Colonic mucosa (tissue), 4 donors: ENCODE measurements at regions not wholly inside any gene's neighbourhood (a gene's known extent, or its start where the extent isn't known, plus 50 kb on each side); places are given as distances from the start of the nearest gene placed in this dataset.

ENCODE experiments used
- DNase-seq: peaks from one replicate; pipeline ENCODE4 v3.0.0-alpha.2; 2020
- H3K27ac ChIP-seq: fragments of 200-600 bp; one replicate; pipeline ENCODE4 v1.8.0; 2021
- H3K27me3 ChIP-seq: fragments of 200-600 bp; one replicate; pipeline ENCODE4 v1.8.0; 2021
- H3K36me3 ChIP-seq: fragments of 200-600 bp; one replicate; pipeline ENCODE4 v1.8.0; 2021
- H3K4me1 ChIP-seq: fragments of 200-600 bp; one replicate; pipeline ENCODE4 v1.8.0; 2021; ENCODE audit warnings: mild to moderate bottlenecking
- H3K4me3 ChIP-seq: fragments of 200-600 bp; one replicate; pipeline ENCODE4 v1.8.0; 2021
- H3K9ac ChIP-seq, 2 donors: one replicate each; pipeline ENCODE4 v1.7.0; 2013; ENCODE audit warnings: control low read depth in 2 of 2, low read depth in 2 of 2, low read length in 2 of 2
- H3K9me3 ChIP-seq: fragments of 200-600 bp; one replicate; pipeline ENCODE4 v1.8.0; 2021
- CTCF ChIP-seq: fragments of 200-600 bp; IDR thresholded peaks from one replicate; pipeline ENCODE4 v1.8.0; 2022; ENCODE audit warnings: antibody characterized with exemption, mild to moderate bottlenecking
- intact Hi-C: fragments of 100-400 bp; cut with DNase I; formaldehyde crosslinking; loops from one replicate; pipeline ENCODE4 v1.14.1; 2022
- donor health status: healthy.
- donor health status: DM: no; HTN: no; CAD: no.
- donor health status: DM: no; HTN: no; CAD: no.

- no peaks in the 10 kb centered on the region for H3K36me3 ChIP-seq
- H3K4me3 ChIP-seq = no peak overlapping the region
- no peaks in the 10 kb centered on the region for H3K4me1 ChIP-seq
- intact Hi-C loops = no loop called here
- no peak overlapping the region for H3K27ac ChIP-seq
- no peak for DNase-seq
- no peaks in the 10 kb centered on the region for H3K27me3 ChIP-seq
- no peaks in the 10 kb centered on the region for H3K9me3 ChIP-seq
- no peak for TF ChIP-seq CTCF
- H3K9ac ChIP-seq = no peak overlapping the region
Observed at GRCh38 chr14:94979891-94980290, 177.4 kb downstream of the DICER1 start.

- DNase-seq = no peak
- Histone ChIP-seq H3K9ac (no peak overlapping the region), H3K9me3 (no peaks in the 10 kb centered on the region), H3K27ac (no peak overlapping the region), H3K36me3 (no peaks in the 10 kb centered on the region), H3K27me3 (no peaks in the 10 kb centered on the region), H3K4me3 (no peak overlapping the region), H3K4me1 (no peaks in the 10 kb centered on the region)
- intact Hi-C loops = no loop called here
- no peak for TF ChIP-seq CTCF
Observed at GRCh38 chr14:94977016-94977415, 180.3 kb downstream of the DICER1 start.

DNA sequence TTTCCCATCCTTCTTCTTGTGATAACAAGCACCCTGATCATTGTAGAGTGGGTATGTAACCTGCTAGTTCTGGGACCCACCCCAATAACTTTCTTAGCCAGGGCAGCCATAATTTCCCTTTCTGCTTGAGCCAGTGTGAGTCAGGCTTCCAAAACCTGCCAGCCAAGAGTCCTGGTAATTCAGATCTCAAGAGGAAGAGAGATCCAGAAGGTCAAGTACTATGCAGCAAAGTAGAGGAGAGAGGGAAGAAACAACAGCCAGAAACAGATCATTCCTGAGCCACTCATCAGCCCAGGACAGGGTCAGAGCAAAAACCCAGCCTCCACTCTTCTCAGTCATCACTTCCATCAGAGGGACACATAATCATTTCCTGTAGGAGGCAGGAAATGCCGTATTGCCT is 182.0 kb downstream of the DICER1 start:
- H3K4me1 ChIP-seq = no peaks in the 10 kb centered on the region
- H3K27ac ChIP-seq = no peak overlapping the region

DNA sequence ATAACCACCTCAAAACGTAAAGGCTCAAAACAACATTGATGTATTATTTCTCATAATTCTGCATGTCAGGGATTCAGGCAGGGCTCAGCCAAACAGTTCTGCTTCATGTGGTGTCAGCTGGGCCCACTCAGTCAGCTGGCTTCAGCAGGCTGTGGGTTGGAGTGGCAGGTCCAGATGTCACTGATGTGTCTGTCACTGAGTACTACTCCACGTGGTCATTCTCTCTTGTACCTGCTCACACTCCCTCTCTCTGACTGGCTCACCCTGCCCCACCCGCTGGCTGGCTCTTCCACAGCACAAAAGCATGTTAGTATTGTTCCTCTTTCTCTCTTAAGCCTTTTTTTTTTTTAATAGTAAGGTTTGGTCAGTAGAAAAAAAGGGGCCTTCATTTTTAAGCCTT is 182.4 kb downstream of the DICER1 start:
- no peaks in the 10 kb centered on the region for H3K36me3 ChIP-seq
- no peak overlapping the region for H3K9ac ChIP-seq
- no peaks in the 10 kb centered on the region for H3K4me1 ChIP-seq
- no peaks in the 10 kb centered on the region for H3K27me3 ChIP-seq
- no peak for DNase-seq
- no peaks in the 10 kb centered on the region for H3K9me3 ChIP-seq
- intact Hi-C loops = no loop called here
- H3K27ac ChIP-seq = no peak overlapping the region
- H3K4me3 ChIP-seq = no peak overlapping the region
- TF ChIP-seq CTCF = no peak

More for the DNA sequence above, 182.0 kb downstream of the DICER1 start:
- Histone ChIP-seq H3K4me3 (no peak overlapping the region), H3K9me3 (no peaks in the 10 kb centered on the region), H3K36me3 (no peaks in the 10 kb centered on the region), H3K27me3 (no peaks in the 10 kb centered on the region), H3K9ac (no peak overlapping the region)
- intact Hi-C loops = no loop called here
- no peak for DNase-seq
- no peak for TF ChIP-seq CTCF

DNA sequence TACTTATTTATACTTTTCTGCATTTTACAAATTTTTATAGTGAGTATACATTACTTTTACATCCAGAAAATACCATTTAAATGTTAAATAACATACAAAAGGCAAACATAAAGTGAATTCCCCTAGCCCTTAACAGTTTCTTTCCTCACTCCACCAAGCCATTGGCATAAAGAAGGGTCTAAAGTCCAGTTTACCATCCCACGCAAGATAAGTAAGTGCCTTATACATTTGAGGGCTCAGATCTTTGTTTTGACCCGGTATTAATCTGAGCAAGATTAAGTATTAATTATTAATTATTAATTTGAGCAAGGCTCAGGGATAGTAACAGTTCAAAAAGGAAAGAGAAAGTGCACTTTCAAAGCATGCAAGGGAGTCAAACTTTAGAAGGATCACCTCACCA is 182.9 kb downstream of the DICER1 start:
- no peaks in the 10 kb centered on the region for H3K27me3 ChIP-seq
- TF ChIP-seq CTCF = no peak
- no peak overlapping the region for H3K4me3 ChIP-seq
- H3K36me3 ChIP-seq = no peaks in the 10 kb centered on the region
- no peaks in the 10 kb centered on the region for H3K4me1 ChIP-seq
- intact Hi-C loops = no loop called here
- H3K9ac ChIP-seq = no peak overlapping the region
- H3K9me3 ChIP-seq = no peaks in the 10 kb centered on the region
- no peak for DNase-seq
- H3K27ac ChIP-seq = no peak overlapping the region

DNA sequence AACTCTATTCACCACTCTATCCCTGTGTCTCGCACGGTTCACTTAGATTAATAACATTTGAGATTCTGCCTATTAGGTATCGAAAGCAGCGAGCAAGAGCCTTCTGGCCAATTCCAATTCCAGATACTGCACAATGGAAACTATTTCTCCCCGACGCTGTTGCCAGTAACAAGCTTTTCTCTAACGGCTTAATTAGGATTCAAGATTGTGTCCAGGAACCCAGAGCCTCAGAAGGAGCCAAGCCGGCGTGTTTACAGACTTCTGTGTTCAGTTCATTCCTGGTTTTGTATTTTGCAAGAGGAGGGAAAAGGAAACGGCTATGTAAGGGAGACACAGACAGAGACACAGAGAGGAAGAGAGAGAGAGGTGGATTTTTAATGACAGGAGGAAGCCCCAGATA is 185.6 kb downstream of the DICER1 start:
- Histone ChIP-seq H3K9me3 (no peaks in the 10 kb centered on the region), H3K27me3 (no peaks in the 10 kb centered on the region), H3K9ac (no peak overlapping the region), H3K27ac (peak overlapping the region; percentile 27), H3K36me3 (no peaks in the 10 kb centered on the region), H3K4me1 (no peaks in the 10 kb centered on the region), H3K4me3 (no peak overlapping the region)
- intact Hi-C loops = no loop called here
- no peak for DNase-seq
- TF ChIP-seq CTCF = no peak
